HepG2 (cell line): ENCODE measurements at regions not wholly inside any gene's neighbourhood (a gene's known extent, or its start where the extent isn't known, plus 50 kb on each side); places are given as distances from the start of the nearest gene placed in this dataset.

ENCODE experiments used
- ATF7 ChIP-seq, 2 experiments: fragments of 450-650 bp in 1 of 2; sonication (generic) in 1 of 2; formaldehyde crosslinking in 1 of 2; IDR thresholded peaks; 2 replicates each; pipeline versions ENCODE4 v1.4.0 to v1.6.1; 2016 to 2020; ENCODE audit warnings: antibody characterized with exemption in 1 of 2, mild to moderate bottlenecking in 1 of 2, missing genetic modification reagents in 1 of 2
- CEBPB ChIP-seq: IDR thresholded peaks from 2 replicates; pipeline ENCODE4 v1.6.1; 2011; ENCODE audit warnings: low read depth, low read length, improper control_type of control experiment, borderline replicate concordance
- DPF2 ChIP-seq: sonication (generic); formaldehyde crosslinking; IDR thresholded peaks from 2 replicates; pipeline ENCODE4 v1.4.0; 2020; ENCODE audit warnings: mild to moderate bottlenecking, low read depth, missing genetic modification reagents, borderline replicate concordance
- GATA4 ChIP-seq: sonication (generic); IDR thresholded peaks from 2 replicates; pipeline ENCODE4 v1.6.1; 2016; ENCODE audit warnings: antibody characterized with exemption, low read depth, borderline replicate concordance
- KDM1A ChIP-seq: IDR thresholded peaks from 2 replicates; pipeline ENCODE4 v1.6.1; 2016; ENCODE audit warnings: missing compliant biosample characterization
- KDM6A ChIP-seq: IDR thresholded peaks from 2 replicates; pipeline ENCODE4 v1.6.1; 2016; ENCODE audit warnings: low read depth
- POLR2G ChIP-seq: fragments of 200-400 bp; formaldehyde crosslinking; IDR thresholded peaks from 2 replicates; pipeline ENCODE4 v1.6.1; 2018; ENCODE audit warnings: mild to moderate bottlenecking, low read depth, low read length, moderate library complexity
- SCMH1 ChIP-seq: sonication (generic); formaldehyde crosslinking; IDR thresholded peaks from 2 replicates; pipeline ENCODE4 v1.9.0; 2021; ENCODE audit warnings: missing genetic modification reagents, mild to moderate bottlenecking, borderline replicate concordance
- SMAD3 ChIP-seq: sonication (generic); formaldehyde crosslinking; IDR thresholded peaks from 2 replicates; pipeline ENCODE4 v1.4.0; 2020; ENCODE audit warnings: missing genetic modification reagents
- SP140L ChIP-seq: sonication (generic); formaldehyde crosslinking; IDR thresholded peaks from 2 replicates; pipeline ENCODE4 v1.4.0; 2020; ENCODE audit warnings: missing genetic modification reagents, borderline replicate concordance
- ZNF224 ChIP-seq: sonication (generic); formaldehyde crosslinking; IDR thresholded peaks from 2 replicates; pipeline ENCODE4 v1.5.0; 2020; ENCODE audit warnings: mild to moderate bottlenecking, missing genetic modification reagents
- ZNF24 ChIP-seq: fragments of 450-650 bp; IDR thresholded peaks from 2 replicates; pipeline ENCODE4 v1.6.1; 2017; ENCODE audit warnings: antibody characterized with exemption, mild to moderate bottlenecking
- ZNF251 ChIP-seq: sonication (generic); formaldehyde crosslinking; IDR thresholded peaks from 2 replicates; pipeline ENCODE4 v1.9.0; 2021; ENCODE audit warnings: mild to moderate bottlenecking, missing genetic modification reagents
- ZNF710 ChIP-seq: sonication (generic); formaldehyde crosslinking; IDR thresholded peaks from 2 replicates; pipeline ENCODE4 v1.5.0; 2020; ENCODE audit warnings: mild to moderate bottlenecking, missing genetic modification reagents, borderline replicate concordance
- TF ChIP-seq, protein P1 (sequence below): sonication (generic); formaldehyde crosslinking; IDR thresholded peaks from 2 replicates; pipeline ENCODE4 v1.5.0; 2020; ENCODE audit warnings: mild to moderate bottlenecking, missing genetic modification reagents, borderline replicate concordance
- TF ChIP-seq, protein P2 (sequence below): sonication (generic); IDR thresholded peaks from 2 replicates; pipeline ENCODE4 v1.6.1; 2016; ENCODE audit warnings: low read depth, borderline replicate concordance
- TF ChIP-seq, protein P3 (sequence below): sonication (generic); formaldehyde crosslinking; IDR thresholded peaks from 2 replicates; pipeline ENCODE4 v1.8.0; 2022; ENCODE audit warnings: missing genetic modification reagents, mild to moderate bottlenecking, borderline replicate concordance

DNA sequence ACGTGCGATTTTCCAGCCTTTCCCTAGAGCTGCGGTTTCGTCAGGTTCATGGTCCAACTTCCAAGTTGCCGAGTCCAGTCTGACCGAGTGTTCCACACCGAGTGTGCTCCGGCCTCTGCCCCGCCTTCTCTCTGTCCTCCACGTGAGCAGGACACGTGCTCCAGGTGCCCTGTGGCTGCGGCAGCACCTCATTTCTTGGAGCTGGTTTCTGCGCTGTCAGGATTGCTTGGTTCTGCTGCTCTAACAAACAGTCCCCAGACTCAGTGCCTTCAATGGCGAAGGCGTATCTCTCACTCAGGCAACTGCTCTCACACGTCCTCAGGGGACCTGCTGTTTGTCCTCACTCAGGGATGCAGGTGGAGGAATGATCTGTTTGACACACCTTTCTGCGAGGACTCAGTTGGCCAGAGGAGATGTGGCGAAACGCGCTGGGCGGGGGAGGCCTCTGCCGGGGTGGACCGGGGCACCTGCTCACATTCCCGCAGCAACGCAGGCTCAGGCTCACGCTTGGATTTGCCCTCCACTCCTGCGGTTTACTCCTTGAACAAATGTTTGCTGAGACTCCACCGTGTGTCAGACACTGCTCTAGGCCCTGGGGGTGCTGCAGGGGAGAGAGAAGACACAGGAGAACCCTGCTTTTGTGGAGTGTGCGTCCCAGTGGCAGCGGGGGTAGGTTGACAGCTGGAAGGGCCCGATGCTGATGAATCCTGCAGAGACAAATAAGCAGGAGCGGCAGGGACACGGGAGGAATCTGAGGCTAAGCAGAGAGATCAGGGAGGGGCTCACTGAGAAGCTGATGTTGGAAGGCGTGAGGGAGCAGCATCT, 63.4 kb upstream of the FBRSL1 start (continued):
- TF ChIP-seq SCMH1 = no peak
- no peak for TF ChIP-seq CEBPB
- TF ChIP-seq DPF2 (CRISPR knock-in tag) = no peak
- no peak for TF ChIP-seq SP140L (CRISPR knock-in tag)
- TF ChIP-seq ZNF710 = no peak
- TF ChIP-seq POLR2G = no peak
- TF ChIP-seq ZNF251 (CRISPR knock-in tag) = no peak
- TF ChIP-seq, protein P1, sequence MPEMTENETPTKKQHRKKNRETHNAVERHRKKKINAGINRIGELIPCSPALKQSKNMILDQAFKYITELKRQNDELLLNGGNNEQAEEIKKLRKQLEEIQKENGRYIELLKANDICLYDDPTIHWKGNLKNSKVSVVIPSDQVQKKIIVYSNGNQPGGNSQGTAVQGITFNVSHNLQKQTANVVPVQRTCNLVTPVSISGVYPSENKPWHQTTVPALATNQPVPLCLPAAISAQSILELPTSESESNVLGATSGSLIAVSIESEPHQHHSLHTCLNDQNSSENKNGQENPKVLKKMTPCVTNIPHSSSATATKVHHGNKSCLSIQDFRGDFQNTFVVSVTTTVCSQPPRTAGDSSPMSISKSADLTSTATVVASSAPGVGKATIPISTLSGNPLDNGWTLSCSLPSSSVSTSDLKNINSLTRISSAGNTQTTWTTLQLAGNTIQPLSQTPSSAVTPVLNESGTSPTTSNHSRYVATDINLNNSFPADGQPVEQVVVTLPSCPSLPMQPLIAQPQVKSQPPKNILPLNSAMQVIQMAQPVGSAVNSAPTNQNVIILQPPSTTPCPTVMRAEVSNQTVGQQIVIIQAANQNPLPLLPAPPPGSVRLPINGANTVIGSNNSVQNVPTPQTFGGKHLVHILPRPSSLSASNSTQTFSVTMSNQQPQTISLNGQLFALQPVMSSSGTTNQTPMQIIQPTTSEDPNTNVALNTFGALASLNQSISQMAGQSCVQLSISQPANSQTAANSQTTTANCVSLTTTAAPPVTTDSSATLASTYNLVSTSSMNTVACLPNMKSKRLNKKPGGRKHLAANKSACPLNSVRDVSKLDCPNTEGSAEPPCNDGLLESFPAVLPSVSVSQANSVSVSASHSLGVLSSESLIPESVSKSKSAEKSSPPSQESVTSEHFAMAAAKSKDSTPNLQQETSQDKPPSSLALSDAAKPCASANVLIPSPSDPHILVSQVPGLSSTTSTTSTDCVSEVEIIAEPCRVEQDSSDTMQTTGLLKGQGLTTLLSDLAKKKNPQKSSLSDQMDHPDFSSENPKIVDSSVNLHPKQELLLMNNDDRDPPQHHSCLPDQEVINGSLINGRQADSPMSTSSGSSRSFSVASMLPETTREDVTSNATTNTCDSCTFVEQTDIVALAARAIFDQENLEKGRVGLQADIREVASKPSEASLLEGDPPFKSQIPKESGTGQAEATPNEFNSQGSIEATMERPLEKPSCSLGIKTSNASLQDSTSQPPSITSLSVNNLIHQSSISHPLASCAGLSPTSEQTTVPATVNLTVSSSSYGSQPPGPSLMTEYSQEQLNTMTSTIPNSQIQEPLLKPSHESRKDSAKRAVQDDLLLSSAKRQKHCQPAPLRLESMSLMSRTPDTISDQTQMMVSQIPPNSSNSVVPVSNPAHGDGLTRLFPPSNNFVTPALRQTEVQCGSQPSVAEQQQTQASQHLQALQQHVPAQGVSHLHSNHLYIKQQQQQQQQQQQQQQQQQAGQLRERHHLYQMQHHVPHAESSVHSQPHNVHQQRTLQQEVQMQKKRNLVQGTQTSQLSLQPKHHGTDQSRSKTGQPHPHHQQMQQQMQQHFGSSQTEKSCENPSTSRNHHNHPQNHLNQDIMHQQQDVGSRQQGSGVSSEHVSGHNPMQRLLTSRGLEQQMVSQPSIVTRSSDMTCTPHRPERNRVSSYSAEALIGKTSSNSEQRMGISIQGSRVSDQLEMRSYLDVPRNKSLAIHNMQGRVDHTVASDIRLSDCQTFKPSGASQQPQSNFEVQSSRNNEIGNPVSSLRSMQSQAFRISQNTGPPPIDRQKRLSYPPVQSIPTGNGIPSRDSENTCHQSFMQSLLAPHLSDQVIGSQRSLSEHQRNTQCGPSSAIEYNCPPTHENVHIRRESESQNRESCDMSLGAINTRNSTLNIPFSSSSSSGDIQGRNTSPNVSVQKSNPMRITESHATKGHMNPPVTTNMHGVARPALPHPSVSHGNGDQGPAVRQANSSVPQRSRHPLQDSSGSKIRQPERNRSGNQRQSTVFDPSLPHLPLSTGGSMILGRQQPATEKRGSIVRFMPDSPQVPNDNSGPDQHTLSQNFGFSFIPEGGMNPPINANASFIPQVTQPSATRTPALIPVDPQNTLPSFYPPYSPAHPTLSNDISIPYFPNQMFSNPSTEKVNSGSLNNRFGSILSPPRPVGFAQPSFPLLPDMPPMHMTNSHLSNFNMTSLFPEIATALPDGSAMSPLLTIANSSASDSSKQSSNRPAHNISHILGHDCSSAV = no peak
- TF ChIP-seq KDM1A (CRISPR knock-in tag) = no peak
- no peak for TF ChIP-seq GATA4
- TF ChIP-seq SMAD3 = no peak; the same call in 1 of the 2 replicates
- TF ChIP-seq KDM6A = no peak
- TF ChIP-seq, protein P2, sequence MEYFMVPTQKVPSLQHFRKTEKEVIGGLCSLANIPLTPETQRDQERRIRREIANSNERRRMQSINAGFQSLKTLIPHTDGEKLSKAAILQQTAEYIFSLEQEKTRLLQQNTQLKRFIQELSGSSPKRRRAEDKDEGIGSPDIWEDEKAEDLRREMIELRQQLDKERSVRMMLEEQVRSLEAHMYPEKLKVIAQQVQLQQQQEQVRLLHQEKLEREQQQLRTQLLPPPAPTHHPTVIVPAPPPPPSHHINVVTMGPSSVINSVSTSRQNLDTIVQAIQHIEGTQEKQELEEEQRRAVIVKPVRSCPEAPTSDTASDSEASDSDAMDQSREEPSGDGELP = no peak
- TF ChIP-seq ZNF224 (CRISPR knock-in tag) = peak; percentile 50; the same call in 1 of the 2 replicates
- TF ChIP-seq ATF7 (IDR thresholded peaks at IDR 0.05) = no peak
- TF ChIP-seq ATF7 (CRISPR knock-in tag; IDR thresholded peaks at IDR 0.05) = no peak
- TF ChIP-seq ZNF24 = no peak
- TF ChIP-seq, protein P3, sequence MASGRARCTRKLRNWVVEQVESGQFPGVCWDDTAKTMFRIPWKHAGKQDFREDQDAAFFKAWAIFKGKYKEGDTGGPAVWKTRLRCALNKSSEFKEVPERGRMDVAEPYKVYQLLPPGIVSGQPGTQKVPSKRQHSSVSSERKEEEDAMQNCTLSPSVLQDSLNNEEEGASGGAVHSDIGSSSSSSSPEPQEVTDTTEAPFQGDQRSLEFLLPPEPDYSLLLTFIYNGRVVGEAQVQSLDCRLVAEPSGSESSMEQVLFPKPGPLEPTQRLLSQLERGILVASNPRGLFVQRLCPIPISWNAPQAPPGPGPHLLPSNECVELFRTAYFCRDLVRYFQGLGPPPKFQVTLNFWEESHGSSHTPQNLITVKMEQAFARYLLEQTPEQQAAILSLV (CRISPR knock-in tag) = peak; percentile 77
